Upper lobe of left lung (tissue), 4 donors: ENCODE measurements at regions not wholly inside any gene's neighbourhood (a gene's known extent, or its start where the extent isn't known, plus 50 kb on each side); places are given as distances from the start of the nearest gene placed in this dataset.

Experiments used
- CTCF ChIP-seq, 6 experiments: fragments of 450-650 bp in 4 of 6; fragments of 200-600 bp in 2 of 6; sonication (generic) in 2 of 6; IDR thresholded peaks; one replicate each; pipeline ENCODE4 v1.5.1; 2016 to 2019; ENCODE audit warnings: antibody characterized with exemption in 6 of 6
- EP300 ChIP-seq, 4 donors: sonication (generic); formaldehyde crosslinking; IDR thresholded peaks; one replicate each; pipeline ENCODE4 v1.5.1; 2017; ENCODE audit warnings: antibody characterized with exemption in 4 of 4, control low read depth in 2 of 4
- POLR2A ChIP-seq, 4 donors: fragments of 450-650 bp; IDR thresholded peaks; one replicate each; pipeline ENCODE4 v1.5.1; 2016 to 2017; ENCODE audit warnings: antibody characterized with exemption in 4 of 4, mild to moderate bottlenecking in 2 of 4
- POLR2AphosphoS5 ChIP-seq, 2 donors: sonication (generic); formaldehyde crosslinking; IDR thresholded peaks; one replicate each; pipeline ENCODE4 v1.5.1; 2017; ENCODE audit warnings: antibody characterized with exemption in 2 of 2

GRCh38 chr15:96126859-96127258, 203.6 kb upstream of the NR2F2 start:
- TF ChIP-seq CTCF (IDR thresholded peaks at IDR 0.05): no peak
- no peak for TF ChIP-seq POLR2A (IDR thresholded peaks at IDR 0.05)
- no peak for TF ChIP-seq POLR2AphosphoS5 (IDR thresholded peaks at IDR 0.05)
- TF ChIP-seq EP300 (IDR thresholded peaks at IDR 0.05): no peak
